CD4-positive, CD25-positive, alpha-beta regulatory T cell (primary cell): ENCODE measurements at regions not wholly inside any gene's neighbourhood (a gene's known extent, or its start where the extent isn't known, plus 50 kb on each side); places are given as distances from the start of the nearest gene placed in this dataset.

Experiments
- ATAC-seq, 2 donors: fragments of 150-1000 bp; cut with Tn5 transposase; one replicate each; pipeline ENCODE4 v1.10.0; 2021; ENCODE audit warnings: low read depth in 2 of 2, moderate number of reproducible peaks in 2 of 2, moderate library complexity in 1 of 2
- DNase-seq, 3 donors: peaks; one replicate each; pipeline versions ENCODE4 v3.0.0 to v3.0.0-alpha.2; 2012 to 2022; ENCODE audit warnings: mixed read lengths in 1 of 3
- H3K27ac ChIP-seq: one replicate; pipeline ENCODE4 v1.7.0; 2013; ENCODE audit warnings: mild to moderate bottlenecking, low read length; ENCODE audit not compliant: insufficient read depth, poor library complexity, severe bottlenecking
- H3K27me3 ChIP-seq: one replicate; pipeline ENCODE4 v1.7.0; 2013; ENCODE audit warnings: low read length; ENCODE audit not compliant: control insufficient read depth, insufficient read depth
- H3K36me3 ChIP-seq: one replicate; pipeline ENCODE4 v1.7.0; 2013; ENCODE audit warnings: mild to moderate bottlenecking, low read length, moderate library complexity; ENCODE audit not compliant: control insufficient read depth, insufficient read depth
- H3K4me1 ChIP-seq: 2 replicates; pipeline ENCODE4 v1.7.0; 2013; ENCODE audit warnings: mild to moderate bottlenecking, low read length; ENCODE audit not compliant: insufficient read depth, control insufficient read depth, poor library complexity, severe bottlenecking
- H3K4me3 ChIP-seq: one replicate; pipeline ENCODE4 v1.7.0; 2013; ENCODE audit warnings: low read depth, mild to moderate bottlenecking, low read length, moderate library complexity
- H3K9me3 ChIP-seq, 2 experiments: 1 replicate in 1 of 2; 2 replicates in 1 of 2; pipeline ENCODE4 v1.7.0; 2013; ENCODE audit warnings: low read length in 2 of 2, mild to moderate bottlenecking in 1 of 2, moderate library complexity in 1 of 2; ENCODE audit not compliant: control insufficient read depth in 2 of 2
- H3K27ac Mint-ChIP-seq, 3 donors: one replicate each; pipeline ENCODE4 v1.8.0; 2020 to 2022; ENCODE audit warnings: mild to moderate bottlenecking in 3 of 3, mixed read lengths in 3 of 3, moderate library complexity in 2 of 3
- H3K27me3 Mint-ChIP-seq: one replicate; pipeline ENCODE4 v1.8.0; 2022; ENCODE audit warnings: mild to moderate bottlenecking, mixed read lengths
- H3K36me3 Mint-ChIP-seq: one replicate; pipeline ENCODE4 v1.8.0; 2020; ENCODE audit warnings: mixed read lengths
- H3K4me1 Mint-ChIP-seq, 4 donors: one replicate each; pipeline ENCODE4 v1.8.0; 2020 to 2022; ENCODE audit warnings: mixed read lengths in 4 of 4, mild to moderate bottlenecking in 1 of 4
- H3K4me3 Mint-ChIP-seq, 4 donors: one replicate each; pipeline ENCODE4 v1.8.0; 2020 to 2022; ENCODE audit warnings: mild to moderate bottlenecking in 4 of 4, mixed read lengths in 4 of 4, moderate library complexity in 3 of 4
- H3K9me3 Mint-ChIP-seq, 7 donors: one replicate each; pipeline ENCODE4 v1.8.0; 2020 to 2022; ENCODE audit warnings: mixed read lengths in 7 of 7, mild to moderate bottlenecking in 3 of 7, moderate library complexity in 2 of 7

DNA sequence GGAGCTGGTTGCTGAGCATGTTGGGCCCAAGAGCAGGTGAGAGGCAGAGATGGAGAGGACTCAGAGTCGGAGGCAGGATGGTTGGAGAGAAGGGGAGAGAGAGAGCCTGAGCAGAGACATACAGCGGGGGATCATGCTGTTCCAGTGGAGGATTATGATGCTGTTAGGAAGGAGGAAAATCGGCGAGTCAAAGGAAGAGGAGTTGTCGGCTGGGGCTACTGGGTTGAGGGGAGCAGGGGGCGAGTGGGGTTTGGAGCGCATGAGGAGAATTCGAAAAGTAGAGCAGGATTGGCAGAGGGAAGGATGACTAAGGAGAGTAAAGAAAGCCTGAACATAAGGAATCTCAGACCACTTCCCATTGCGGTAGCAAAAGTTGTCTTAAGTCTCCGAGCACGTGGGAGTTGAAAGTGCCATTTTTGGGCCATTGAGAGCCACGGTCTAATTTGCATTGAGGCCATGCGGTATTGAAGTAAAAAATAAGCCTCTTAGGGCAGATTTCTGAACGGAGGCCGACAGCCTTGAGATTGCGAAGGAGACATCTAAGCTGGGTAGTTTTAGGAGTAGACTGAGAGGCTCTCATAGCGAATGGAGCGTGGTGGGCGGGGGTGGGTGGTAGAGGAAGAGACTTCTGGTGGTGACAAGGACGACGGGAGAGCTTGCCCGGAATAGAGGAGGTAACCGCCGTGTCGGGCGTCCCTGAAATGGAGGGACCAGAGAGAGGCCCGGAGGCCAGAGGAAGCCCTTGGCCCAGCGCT lies 140.4 kb upstream of the ETV3 start:
- Mint-ChIP-seq H3K27me3 (peaks cover 19% of the 10 kb centered on the region), H3K9me3 (peaks cover 0 to 6% (median 0%) of the 10 kb centered on the region in 7 donors), H3K27ac (no peak overlapping the region), H3K36me3 (no peaks in the 10 kb centered on the region), H3K4me3 (no peak overlapping the region), H3K4me1 (no peaks in the 10 kb centered on the region)
- H3K27ac ChIP-seq = no peak overlapping the region
- no peaks in the 10 kb centered on the region for H3K36me3 ChIP-seq
- peaks cover 8% of the 10 kb centered on the region for H3K27me3 ChIP-seq
- H3K4me1 ChIP-seq = no peaks in the 10 kb centered on the region
- no peak for ATAC-seq
- no peaks in the 10 kb centered on the region for H3K9me3 ChIP-seq
- DNase-seq = no peak
- H3K4me3 ChIP-seq = no peak overlapping the region

GRCh38 chr1:157277913-157278312 lies 139.7 kb upstream of the ETV3 start:
- Histone ChIP-seq H3K4me3 (no peak overlapping the region), H3K9me3 (no peaks in the 10 kb centered on the region), H3K4me1 (no peaks in the 10 kb centered on the region), H3K27me3 (peaks cover 8% of the 10 kb centered on the region), H3K27ac (no peak overlapping the region), H3K36me3 (no peaks in the 10 kb centered on the region)
- no peak for ATAC-seq
- DNase-seq = no peak
- H3K27ac Mint-ChIP-seq = no peak overlapping the region
- no peaks in the 10 kb centered on the region for H3K4me1 Mint-ChIP-seq
- no peak overlapping the region for H3K4me3 Mint-ChIP-seq
- no peaks in the 10 kb centered on the region for H3K36me3 Mint-ChIP-seq
- peaks cover 12% of the 10 kb centered on the region for H3K27me3 Mint-ChIP-seq
- H3K9me3 Mint-ChIP-seq = peaks cover 0 to 4% (median 0%) of the 10 kb centered on the region in 7 donors

- Mint-ChIP-seq H3K27me3 (peaks cover 6% of the 10 kb centered on the region), H3K4me3 (no peak overlapping the region), H3K9me3 (no peaks in the 10 kb centered on the region), H3K27ac (no peak overlapping the region), H3K36me3 (no peaks in the 10 kb centered on the region), H3K4me1 (no peaks in the 10 kb centered on the region)
- Histone ChIP-seq H3K27me3 (peaks cover 4% of the 10 kb centered on the region), H3K4me3 (no peak overlapping the region), H3K4me1 (no peaks in the 10 kb centered on the region), H3K36me3 (no peaks in the 10 kb centered on the region), H3K9me3 (no peaks in the 10 kb centered on the region), H3K27ac (no peak overlapping the region)
- ATAC-seq = no peak
- DNase-seq = no peak
Observed at GRCh38 chr1:157277281-157277680, 139.1 kb upstream of the ETV3 start.

GRCh38 chr1:157274698-157275534 lies 136.7 kb upstream of the ETV3 start:
- Histone ChIP-seq H3K36me3 (no peaks in the 10 kb centered on the region), H3K9me3 (no peaks in the 10 kb centered on the region), H3K4me1 (no peaks in the 10 kb centered on the region), H3K27me3 (no peaks in the 10 kb centered on the region), H3K4me3 (no peak overlapping the region), H3K27ac (no peak overlapping the region)
- Mint-ChIP-seq H3K36me3 (no peaks in the 10 kb centered on the region), H3K27me3 (peaks cover 6% of the 10 kb centered on the region), H3K4me1 (no peaks in the 10 kb centered on the region), H3K4me3 (no peak overlapping the region), H3K9me3 (no peaks in the 10 kb centered on the region), H3K27ac (no peak overlapping the region)
- ATAC-seq (no peak), DNase-seq (no peak)

- no peak overlapping the region for H3K4me3 Mint-ChIP-seq
- H3K4me1 Mint-ChIP-seq = no peaks in the 10 kb centered on the region
- Histone ChIP-seq H3K27me3 (no peaks in the 10 kb centered on the region), H3K9me3 (no peaks in the 10 kb centered on the region), H3K4me1 (no peaks in the 10 kb centered on the region), H3K4me3 (no peak overlapping the region), H3K36me3 (no peaks in the 10 kb centered on the region), H3K27ac (no peak overlapping the region)
- H3K27me3 Mint-ChIP-seq = no peaks in the 10 kb centered on the region
- no peak overlapping the region for H3K27ac Mint-ChIP-seq
- H3K36me3 Mint-ChIP-seq = no peaks in the 10 kb centered on the region
- ATAC-seq (no peak), DNase-seq (no peak)
- H3K9me3 Mint-ChIP-seq = no peaks in the 10 kb centered on the region
Observed at GRCh38 chr1:157272729-157273524, 134.7 kb upstream of the ETV3 start.

DNA sequence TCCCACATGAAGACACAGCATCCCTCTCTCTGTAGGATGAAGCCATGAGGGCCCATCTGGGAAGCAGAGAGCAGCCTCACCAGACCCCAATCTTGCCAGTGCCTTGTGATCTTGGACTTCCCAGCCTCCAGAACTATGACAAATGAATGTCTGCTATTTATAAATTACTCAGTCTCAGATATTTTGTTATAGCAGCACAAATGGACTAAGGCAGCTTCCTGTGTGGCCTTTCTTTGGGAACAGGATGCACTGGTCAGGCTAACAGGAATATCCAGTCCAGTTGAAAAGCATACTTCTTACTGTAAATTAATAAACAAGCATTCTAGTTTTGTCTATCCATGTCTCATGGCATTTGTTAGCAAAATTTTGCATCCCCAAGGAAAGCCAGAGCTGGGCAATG lies 134.1 kb upstream of the ETV3 start:
- H3K4me1 ChIP-seq = no peaks in the 10 kb centered on the region
- no peaks in the 10 kb centered on the region for H3K36me3 ChIP-seq
- H3K9me3 ChIP-seq = no peaks in the 10 kb centered on the region
- no peaks in the 10 kb centered on the region for H3K9me3 Mint-ChIP-seq
- no peak overlapping the region for H3K27ac ChIP-seq
- H3K4me3 ChIP-seq = no peak overlapping the region
- no peak overlapping the region for H3K27ac Mint-ChIP-seq
- ATAC-seq = no peak
- H3K27me3 ChIP-seq = peaks cover 2% of the 10 kb centered on the region
- no peaks in the 10 kb centered on the region for H3K36me3 Mint-ChIP-seq
- peaks cover 2% of the 10 kb centered on the region for H3K27me3 Mint-ChIP-seq
- H3K4me1 Mint-ChIP-seq = no peaks in the 10 kb centered on the region
- no peak for DNase-seq
- no peak overlapping the region for H3K4me3 Mint-ChIP-seq

- H3K4me3 ChIP-seq = no peak overlapping the region
- ATAC-seq (no peak), DNase-seq (no peak)
- H3K4me1 ChIP-seq = no peaks in the 10 kb centered on the region
- Mint-ChIP-seq H3K27me3 (peaks cover 10% of the 10 kb centered on the region), H3K4me3 (no peak overlapping the region), H3K36me3 (no peaks in the 10 kb centered on the region), H3K27ac (no peak overlapping the region), H3K4me1 (no peaks in the 10 kb centered on the region), H3K9me3 (no peaks in the 10 kb centered on the region)
- no peaks in the 10 kb centered on the region for H3K9me3 ChIP-seq
- no peak overlapping the region for H3K27ac ChIP-seq
- H3K27me3 ChIP-seq = peaks cover 2% of the 10 kb centered on the region
- H3K36me3 ChIP-seq = no peaks in the 10 kb centered on the region
Observed at GRCh38 chr1:157270705-157271274, 132.6 kb upstream of the ETV3 start.
